Mucosa of descending colon (tissue), 3 donors: ENCODE measurements at regions not wholly inside any gene's neighbourhood (a gene's known extent, or its start where the extent isn't known, plus 50 kb on each side); places are given as distances from the start of the nearest gene placed in this dataset.

Experiments
- ATAC-seq: fragments of 200-7000 bp; cut with Tn5 transposase; one replicate; pipeline ENCODE4 v1.9.1; 2020; ENCODE audit warnings: mild to moderate bottlenecking, moderate library complexity
- DNase-seq, 3 donors: peaks; one replicate each; pipeline ENCODE4 v3.0.0-alpha.2; 2020
- H3K36me3 ChIP-seq: fragments of 200-600 bp; one replicate; pipeline ENCODE4 v1.8.0; 2021; ENCODE audit warnings: low read depth, mild to moderate bottlenecking
- H3K4me1 ChIP-seq: fragments of 200-600 bp; one replicate; pipeline ENCODE4 v1.8.0; 2021; ENCODE audit warnings: low read depth, mild to moderate bottlenecking
- H3K4me3 ChIP-seq: fragments of 200-600 bp; one replicate; pipeline ENCODE4 v1.8.0; 2021; ENCODE audit warnings: mild to moderate bottlenecking
- H3K9me3 ChIP-seq: fragments of 200-600 bp; one replicate; pipeline ENCODE4 v1.8.0; 2021; ENCODE audit warnings: mild to moderate bottlenecking
- intact Hi-C, 2 donors: fragments of 100-400 bp; cut with DNase I in 1 of 2; cut with micrococcal nuclease in 1 of 2; formaldehyde crosslinking; loops; one replicate each; pipeline versions ENCODE4 v1.11.0 to v1.11.1; 2022; cut with DNase I, micrococcal nuclease
- TF ChIP-seq, protein P1 (sequence below): fragments of 200-600 bp; IDR thresholded peaks from one replicate; pipeline ENCODE4 v1.8.0; 2022; ENCODE audit warnings: antibody characterized with exemption, mild to moderate bottlenecking
- donor health status: DM: no; HTN: no; CAD: no; lungs with moderate emphysema.
- donor health status: DM: no; HTN: no; CAD: no.
- donor health status: DM: no; HTN: yes; CAD: no.

DNA sequence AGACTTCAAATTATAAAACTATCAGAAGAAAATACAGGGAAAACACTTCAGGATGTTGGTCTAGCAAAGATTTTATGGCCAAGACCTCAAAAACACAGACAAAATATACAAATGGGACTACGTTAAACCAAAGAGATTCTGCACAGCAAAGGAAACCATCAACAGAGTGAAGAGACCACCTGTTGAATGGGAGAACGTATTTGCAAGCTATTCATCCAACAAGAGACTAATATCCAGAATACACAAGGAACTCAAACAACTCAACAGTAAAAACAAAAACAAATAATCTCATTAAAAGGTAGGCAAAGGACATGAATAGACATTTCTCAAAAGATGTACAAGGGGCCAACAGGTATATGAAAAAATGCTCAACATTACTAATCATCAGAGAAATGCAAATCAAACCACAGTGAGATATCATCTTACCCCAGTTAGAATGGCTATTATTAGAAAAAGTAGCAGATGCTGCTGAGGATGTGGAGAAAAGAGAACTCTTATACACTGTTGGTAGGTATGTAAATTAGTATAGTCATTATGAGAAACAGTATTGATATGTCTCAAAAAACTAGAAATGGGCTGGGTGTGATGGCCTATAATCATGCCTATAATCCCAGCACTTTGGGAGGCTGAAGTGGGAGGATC is 112.6 kb downstream of the LRIG2 start:
- TF ChIP-seq, protein P1, sequence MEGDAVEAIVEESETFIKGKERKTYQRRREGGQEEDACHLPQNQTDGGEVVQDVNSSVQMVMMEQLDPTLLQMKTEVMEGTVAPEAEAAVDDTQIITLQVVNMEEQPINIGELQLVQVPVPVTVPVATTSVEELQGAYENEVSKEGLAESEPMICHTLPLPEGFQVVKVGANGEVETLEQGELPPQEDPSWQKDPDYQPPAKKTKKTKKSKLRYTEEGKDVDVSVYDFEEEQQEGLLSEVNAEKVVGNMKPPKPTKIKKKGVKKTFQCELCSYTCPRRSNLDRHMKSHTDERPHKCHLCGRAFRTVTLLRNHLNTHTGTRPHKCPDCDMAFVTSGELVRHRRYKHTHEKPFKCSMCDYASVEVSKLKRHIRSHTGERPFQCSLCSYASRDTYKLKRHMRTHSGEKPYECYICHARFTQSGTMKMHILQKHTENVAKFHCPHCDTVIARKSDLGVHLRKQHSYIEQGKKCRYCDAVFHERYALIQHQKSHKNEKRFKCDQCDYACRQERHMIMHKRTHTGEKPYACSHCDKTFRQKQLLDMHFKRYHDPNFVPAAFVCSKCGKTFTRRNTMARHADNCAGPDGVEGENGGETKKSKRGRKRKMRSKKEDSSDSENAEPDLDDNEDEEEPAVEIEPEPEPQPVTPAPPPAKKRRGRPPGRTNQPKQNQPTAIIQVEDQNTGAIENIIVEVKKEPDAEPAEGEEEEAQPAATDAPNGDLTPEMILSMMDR = no peak
- H3K4me3 ChIP-seq = no peak overlapping the region
- ATAC-seq (no peak), DNase-seq (no peak)
- H3K9me3 ChIP-seq = no peaks in the 10 kb centered on the region
- intact Hi-C loops = no loop called here
- no peaks in the 10 kb centered on the region for H3K36me3 ChIP-seq
- no peaks in the 10 kb centered on the region for H3K4me1 ChIP-seq

DNA sequence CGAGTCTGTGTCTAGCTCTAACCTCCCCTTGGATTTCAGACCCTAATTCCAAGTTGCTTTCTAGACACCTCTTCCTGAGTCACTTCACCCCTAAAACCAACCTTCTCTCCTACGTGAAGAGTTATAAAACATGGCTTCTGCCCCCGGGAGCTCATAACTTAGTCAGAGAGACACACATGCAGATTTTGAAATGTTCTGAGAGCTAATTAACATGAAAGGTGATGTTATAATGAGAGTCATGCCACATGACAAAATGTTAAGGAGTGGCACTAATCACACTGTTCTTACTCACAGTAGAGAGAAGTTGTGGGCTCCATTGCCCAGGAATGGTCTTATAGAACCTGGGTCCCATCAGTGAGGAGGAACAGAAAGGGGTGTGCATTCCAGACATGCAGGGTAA is 117.1 kb downstream of the LRIG2 start:
- Histone ChIP-seq H3K36me3 (no peaks in the 10 kb centered on the region), H3K9me3 (no peaks in the 10 kb centered on the region), H3K4me1 (peaks cover 13% of the 10 kb centered on the region), H3K4me3 (no peak overlapping the region)
- no peak for DNase-seq
- TF ChIP-seq, protein P1 = no peak
- intact Hi-C loops = no loop called here
- no peak for ATAC-seq

- no peak for DNase-seq
Measured at GRCh38 chr1:113190930-113191329, 117.9 kb downstream of the LRIG2 start.

DNA sequence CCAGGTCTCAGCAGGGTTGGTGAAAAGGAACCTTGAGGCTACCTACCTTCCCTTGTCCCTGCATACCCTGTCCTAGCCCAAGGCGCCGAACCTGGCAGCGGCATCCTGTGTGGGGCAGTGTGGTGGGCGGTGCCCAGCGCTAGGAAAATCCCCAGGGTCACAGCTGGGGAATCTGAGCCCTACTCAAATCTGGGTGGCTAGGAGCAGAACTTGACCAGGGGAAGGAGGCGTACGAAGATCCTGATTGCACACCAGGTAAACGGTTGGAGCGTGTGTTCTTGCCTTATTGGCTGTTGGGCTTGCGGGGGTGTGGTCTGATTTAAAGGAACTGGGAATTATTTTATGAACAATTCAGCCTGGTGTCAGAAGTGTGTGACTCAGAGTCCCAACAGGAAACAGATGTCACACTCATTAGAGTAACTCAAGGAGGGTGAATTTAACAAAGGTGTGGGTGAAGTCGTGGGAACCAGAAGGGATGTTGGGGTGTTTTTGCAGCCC is 118.6 kb downstream of the LRIG2 start:
- peaks cover 16% of the 10 kb centered on the region for H3K4me1 ChIP-seq
- peak; percentile 66 to 71 (median 67) for DNase-seq

More at GRCh38 chr1:113190930-113191329, 117.9 kb downstream of the LRIG2 start:
- no peaks in the 10 kb centered on the region for H3K36me3 ChIP-seq
- peaks cover 16% of the 10 kb centered on the region for H3K4me1 ChIP-seq
- peak; percentile 5 for ATAC-seq
- no peak overlapping the region for H3K4me3 ChIP-seq
- intact Hi-C loops = no loop called here
- H3K9me3 ChIP-seq = no peaks in the 10 kb centered on the region
- TF ChIP-seq, protein P1 = no peak

DNA sequence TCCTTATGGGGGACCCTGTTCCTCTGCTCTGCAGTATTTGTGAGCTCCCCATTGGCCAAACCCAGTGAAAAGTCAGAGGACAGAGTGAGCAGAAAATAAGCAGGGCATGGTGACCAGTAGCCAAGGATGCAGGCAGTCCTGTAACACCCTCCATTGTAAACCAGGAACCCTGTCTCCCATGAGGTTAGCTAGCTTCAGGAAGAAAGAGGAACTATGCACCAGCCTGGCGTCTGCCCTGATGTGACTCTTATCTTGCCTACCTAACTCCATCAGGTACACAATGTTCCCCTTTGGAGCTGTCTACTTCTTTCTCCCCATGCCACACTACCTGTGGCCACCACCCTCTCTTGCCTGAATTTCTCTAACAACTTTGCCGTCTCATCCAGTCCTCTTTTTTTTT is 119.2 kb downstream of the LRIG2 start:
- H3K4me1 ChIP-seq = peaks cover 16% of the 10 kb centered on the region
- DNase-seq (no peak), ATAC-seq (peak; percentile 28)
- intact Hi-C loops = no loop called here
- H3K4me3 ChIP-seq = no peak overlapping the region
- no peaks in the 10 kb centered on the region for H3K36me3 ChIP-seq
- no peaks in the 10 kb centered on the region for H3K9me3 ChIP-seq
- TF ChIP-seq, protein P1 = no peak

More for the DNA sequence above, 118.6 kb downstream of the LRIG2 start:
- Histone ChIP-seq H3K36me3 (no peaks in the 10 kb centered on the region), H3K4me3 (no peak overlapping the region), H3K9me3 (no peaks in the 10 kb centered on the region)
- intact Hi-C loops = no loop called here
- TF ChIP-seq, protein P1 = no peak
- peak; percentile 89 for ATAC-seq
